Keratinocyte (primary cell): ENCODE measurements at regions not wholly inside any gene's neighbourhood (a gene's known extent, or its start where the extent isn't known, plus 50 kb on each side); places are given as distances from the start of the nearest gene placed in this dataset.

Experiments
- DNase-seq: peaks from one replicate; pipeline ENCODE4 v3.0.0-alpha.2; 2011; ENCODE audit warnings: low read depth, missing footprints, low spot score
- FAIRE-seq: peaks from 2 replicates; lab custom pipeline; 2011; peaks lifted over from hg19 to GRCh38; lab: Jason Lieb, UNC
- H2AFZ ChIP-seq: 2 replicates; pipeline ENCODE4 v1.6.0; 2012; ENCODE audit warnings: low read length, control low read depth, inconsistent platforms; ENCODE audit not compliant: control insufficient read depth
- H3K27ac ChIP-seq: 2 replicates; pipeline ENCODE4 v1.5.1; 2011; ENCODE audit warnings: low read length; ENCODE audit not compliant: control insufficient read depth, insufficient read depth
- H3K27me3 ChIP-seq: 3 replicates; pipeline ENCODE4 v1.6.0; 2011; ENCODE audit warnings: low read length; ENCODE audit not compliant: control insufficient read depth, insufficient read depth; ENCODE audit errors: extremely low read depth
- H3K36me3 ChIP-seq, 2 experiments: 2 replicates in 1 of 2; 3 replicates in 1 of 2; pipeline ENCODE4 v1.5.1; 2011; ENCODE audit warnings: low read length in 2 of 2, mild to moderate bottlenecking in 1 of 2; ENCODE audit not compliant: control insufficient read depth in 2 of 2, insufficient read depth in 2 of 2; ENCODE audit errors: extremely low read depth in 1 of 2
- H3K4me1 ChIP-seq: 3 replicates; pipeline ENCODE4 v1.5.1; 2011; ENCODE audit warnings: low read length; ENCODE audit not compliant: control insufficient read depth, insufficient read depth; ENCODE audit errors: extremely low read depth
- H3K4me2 ChIP-seq: 3 replicates; pipeline ENCODE4 v1.6.0; 2011; ENCODE audit warnings: low read depth, low read length; ENCODE audit not compliant: control insufficient read depth, insufficient read depth; ENCODE audit errors: extremely low read depth
- H3K4me3 ChIP-seq, 3 experiments: fragments of 200-600 bp in 1 of 3; sonication (generic) in 1 of 3; 2 replicates in 2 of 3; 3 replicates in 1 of 3; pipeline ENCODE4 v1.5.1; 2011 to 2016; ENCODE audit warnings: low read length in 3 of 3, mild to moderate bottlenecking in 3 of 3, control low read depth in 2 of 3, inconsistent platforms in 1 of 3, low read depth in 1 of 3, mixed read lengths in 1 of 3, mixed run types in 1 of 3, moderate library complexity in 1 of 3; ENCODE audit not compliant: control insufficient read depth in 2 of 3, insufficient read depth in 2 of 3; ENCODE audit errors: extremely low read depth in 1 of 3
- H3K79me2 ChIP-seq: 2 replicates; pipeline ENCODE4 v1.6.0; 2012; ENCODE audit warnings: low read length; ENCODE audit not compliant: control insufficient read depth, insufficient read depth
- H3K9ac ChIP-seq: 3 replicates; pipeline ENCODE4 v1.6.0; 2011; ENCODE audit warnings: low read length; ENCODE audit not compliant: control insufficient read depth, insufficient read depth; ENCODE audit errors: extremely low read depth
- H3K9me1 ChIP-seq: 3 replicates; pipeline ENCODE4 v1.6.0; 2011; ENCODE audit warnings: low read length; ENCODE audit not compliant: control insufficient read depth, insufficient read depth; ENCODE audit errors: extremely low read depth
- H3K9me3 ChIP-seq: 2 replicates; pipeline ENCODE4 v1.5.1; 2012; ENCODE audit warnings: low read depth, low read length; ENCODE audit not compliant: control insufficient read depth
- H4K20me1 ChIP-seq: 3 replicates; pipeline ENCODE4 v1.6.0; 2011; ENCODE audit warnings: low read length; ENCODE audit not compliant: control insufficient read depth, insufficient read depth; ENCODE audit errors: extremely low read depth
- EZH2 ChIP-seq: IDR thresholded peaks from one replicate; pipeline ENCODE4 v1.6.1; 2012; ENCODE audit warnings: inconsistent platforms, mild to moderate bottlenecking, low read length, moderate library complexity
- dilution Hi-C: fragments of 300-500 bp; cut with MboI; formaldehyde crosslinking; loops from one replicate; pipeline ENCODE4 v1.7.0; 2020; ENCODE audit warnings: low sequenced_read_pairs; ENCODE audit not compliant: extremely low pct_ligation_motif_present
- TF ChIP-seq, protein P1 (sequence below), 3 experiments: IDR thresholded peaks in 1 of 3; conservative IDR thresholded peaks in 1 of 3; optimal IDR thresholded peaks in 1 of 3; 2 replicates in 2 of 3; 3 replicates in 1 of 3; pipeline versions ENCODE3 to v1.5.1; 2011; ENCODE audit warnings: low read length in 3 of 3, mild to moderate bottlenecking in 3 of 3, moderate library complexity in 2 of 3, control low read depth in 1 of 3, inconsistent platforms in 1 of 3; ENCODE audit not compliant: insufficient read depth in 2 of 3; ENCODE audit errors: extremely low read depth in 1 of 3

DNA sequence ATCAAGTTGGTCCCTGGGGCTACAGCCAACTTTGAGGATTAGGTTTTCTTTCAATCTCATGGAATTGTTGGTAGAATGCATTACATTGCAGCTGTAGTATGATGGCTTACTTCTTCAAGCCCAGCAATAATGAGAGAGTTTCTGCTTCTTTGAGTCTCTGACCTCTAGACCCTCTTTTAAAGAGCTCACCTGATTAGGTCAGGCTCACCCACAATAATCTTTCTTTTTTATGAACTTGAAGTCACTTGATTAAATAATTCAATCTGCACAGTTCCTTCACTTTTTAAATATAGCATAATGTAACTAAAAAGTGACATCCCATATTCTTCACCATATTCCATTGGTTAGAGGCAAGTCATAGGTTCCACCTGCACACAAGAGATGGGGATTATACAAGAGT, 547.5 kb upstream of the CT83 start:
- no peak for FAIRE-seq
- H3K36me3 ChIP-seq: no peaks in the 10 kb centered on the region
- no peak overlapping the region for H3K4me2 ChIP-seq
- no peak overlapping the region for H3K4me3 ChIP-seq
- no peaks in the 10 kb centered on the region for H3K4me1 ChIP-seq
- H3K79me2 ChIP-seq: no peaks in the 10 kb centered on the region
- dilution Hi-C loops: no loop called here
- H3K27ac ChIP-seq: no peak overlapping the region
- TF ChIP-seq, protein P1, sequence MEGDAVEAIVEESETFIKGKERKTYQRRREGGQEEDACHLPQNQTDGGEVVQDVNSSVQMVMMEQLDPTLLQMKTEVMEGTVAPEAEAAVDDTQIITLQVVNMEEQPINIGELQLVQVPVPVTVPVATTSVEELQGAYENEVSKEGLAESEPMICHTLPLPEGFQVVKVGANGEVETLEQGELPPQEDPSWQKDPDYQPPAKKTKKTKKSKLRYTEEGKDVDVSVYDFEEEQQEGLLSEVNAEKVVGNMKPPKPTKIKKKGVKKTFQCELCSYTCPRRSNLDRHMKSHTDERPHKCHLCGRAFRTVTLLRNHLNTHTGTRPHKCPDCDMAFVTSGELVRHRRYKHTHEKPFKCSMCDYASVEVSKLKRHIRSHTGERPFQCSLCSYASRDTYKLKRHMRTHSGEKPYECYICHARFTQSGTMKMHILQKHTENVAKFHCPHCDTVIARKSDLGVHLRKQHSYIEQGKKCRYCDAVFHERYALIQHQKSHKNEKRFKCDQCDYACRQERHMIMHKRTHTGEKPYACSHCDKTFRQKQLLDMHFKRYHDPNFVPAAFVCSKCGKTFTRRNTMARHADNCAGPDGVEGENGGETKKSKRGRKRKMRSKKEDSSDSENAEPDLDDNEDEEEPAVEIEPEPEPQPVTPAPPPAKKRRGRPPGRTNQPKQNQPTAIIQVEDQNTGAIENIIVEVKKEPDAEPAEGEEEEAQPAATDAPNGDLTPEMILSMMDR (optimal IDR thresholded peaks at IDR 0.05 in 1 of 3, IDR thresholded peaks at IDR 0.05 in 1 of 3, conservative IDR thresholded peaks at IDR 0.05 in 1 of 3; ENCODE audit: extremely low read depth in 1 of 3, insufficient read depth in 2 of 3, low read length in 3 of 3): no peak
- TF ChIP-seq EZH2: no peak
- no peak overlapping the region for H2AFZ ChIP-seq
- no peak for DNase-seq
- H3K9me3 ChIP-seq: no peaks in the 10 kb centered on the region
- no peaks in the 10 kb centered on the region for H3K27me3 ChIP-seq
- H3K9me1 ChIP-seq: no peaks in the 10 kb centered on the region
- H3K9ac ChIP-seq: no peak overlapping the region
- no peaks in the 10 kb centered on the region for H4K20me1 ChIP-seq

DNA sequence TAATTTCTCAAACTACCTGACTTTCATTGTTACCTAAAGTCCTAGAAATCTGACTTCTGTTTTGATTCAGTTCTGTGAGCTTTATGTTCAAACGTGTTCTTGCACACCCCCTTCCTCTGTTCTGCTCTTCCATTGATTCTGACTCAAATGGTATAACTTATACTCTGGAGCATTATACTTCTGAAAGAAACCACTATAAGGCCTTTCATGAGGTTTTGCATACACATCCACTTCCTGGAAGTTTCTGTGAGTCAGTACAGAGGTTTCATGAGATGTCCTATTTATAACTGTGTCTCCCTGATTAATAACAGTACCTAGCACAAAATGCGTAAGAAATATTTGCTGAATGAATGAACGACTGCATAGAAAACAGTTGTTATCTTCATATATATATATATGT, 540.2 kb upstream of the CT83 start:
- Histone ChIP-seq H3K9me3 (no peaks in the 10 kb centered on the region), H3K79me2 (no peaks in the 10 kb centered on the region), H3K9ac (no peak overlapping the region), H3K9me1 (no peaks in the 10 kb centered on the region), H3K4me2 (no peak overlapping the region), H3K4me1 (no peaks in the 10 kb centered on the region), H3K27me3 (no peaks in the 10 kb centered on the region), H3K4me3 (no peak overlapping the region), H2AFZ (no peak overlapping the region), H4K20me1 (no peaks in the 10 kb centered on the region), H3K36me3 (no peaks in the 10 kb centered on the region), H3K27ac (no peak overlapping the region)
- dilution Hi-C loops: no loop called here
- FAIRE-seq (no peak), DNase-seq (no peak)
- TF ChIP-seq, protein P1 (optimal IDR thresholded peaks at IDR 0.05 in 1 of 3, IDR thresholded peaks at IDR 0.05 in 1 of 3, conservative IDR thresholded peaks at IDR 0.05 in 1 of 3; ENCODE audit: extremely low read depth in 1 of 3, insufficient read depth in 2 of 3, low read length in 3 of 3): no peak
- TF ChIP-seq EZH2: no peak
